Endothelial cell of umbilical vein (primary cell): ENCODE measurements at regions not wholly inside any gene's neighbourhood (a gene's known extent, or its start where the extent isn't known, plus 50 kb on each side); places are given as distances from the start of the nearest gene placed in this dataset.

ENCODE experiments used
- BruUV-seq: library from RNA; stranded (reverse); fragments of 400-500 nt; replicated peaks from 2 replicates; lab custom pipeline; 2021; lab: Mats Ljungman, UMichigan
- CTCF ChIA-PET: fragments of 300-600, 350-600 bp; sonication (Branson Sonifier 250); formaldehyde crosslinking; loops from one replicate; lab custom pipeline; 2021; ENCODE audit warnings: antibody characterized with exemption, inconsistent platforms; lab: Charles Lee
- POLR2A ChIA-PET: fragments of 300-600, 350-600 bp; sonication (Branson Sonifier 250); formaldehyde crosslinking; loops from one replicate; lab custom pipeline; 2021; ENCODE audit warnings: antibody characterized with exemption, inconsistent platforms; lab: Charles Lee
- DNase-seq: peaks from one replicate; pipeline ENCODE4 v3.0.0-alpha.2; 2011; ENCODE audit warnings: low read depth, low spot score
- FAIRE-seq: peaks from 2 replicates; lab custom pipeline; 2011; peaks lifted over from hg19 to GRCh38; lab: Jason Lieb, UNC
- H2AFZ ChIP-seq: 2 replicates; pipeline ENCODE4 v1.6.0; 2012; ENCODE audit warnings: low read depth, low read length, control low read depth, inconsistent platforms
- H3K27ac ChIP-seq: 2 replicates; pipeline ENCODE4 v1.5.1; 2011; ENCODE audit warnings: low read depth, mild to moderate bottlenecking, control low read depth, low read length, moderate library complexity; ENCODE audit not compliant: insufficient read depth
- H3K27me3 ChIP-seq, 2 experiments: 2 replicates each; pipeline versions ENCODE4 v1.6.0 to v1.6.1; 2011; ENCODE audit warnings: low read length in 2 of 2, mixed read lengths in 1 of 2; ENCODE audit not compliant: control insufficient read depth in 2 of 2, insufficient read depth in 2 of 2
- H3K36me3 ChIP-seq, 2 experiments: 2 replicates in 1 of 2; 3 replicates in 1 of 2; pipeline ENCODE4 v1.5.1; 2011; ENCODE audit warnings: low read length in 2 of 2, mild to moderate bottlenecking in 1 of 2, moderate library complexity in 1 of 2; ENCODE audit not compliant: control insufficient read depth in 2 of 2, insufficient read depth in 2 of 2; ENCODE audit errors: extremely low read depth in 1 of 2
- H3K4me1 ChIP-seq: 3 replicates; pipeline ENCODE4 v1.5.1; 2011; ENCODE audit warnings: mild to moderate bottlenecking, low read length; ENCODE audit not compliant: control insufficient read depth, insufficient read depth; ENCODE audit errors: extremely low read depth
- H3K4me2 ChIP-seq: 2 replicates; pipeline ENCODE4 v1.6.1; 2011; ENCODE audit warnings: low read length, control low read depth, mixed read lengths; ENCODE audit not compliant: insufficient read depth
- H3K4me3 ChIP-seq, 3 experiments: fragments of 200-600 bp in 1 of 3; sonication (generic), shearing (Covaris generic) in 1 of 3; replicated peaks in 1 of 3; 2 replicates each; pipeline ENCODE4 v1.5.1; 2011 to 2016; ENCODE audit warnings: control low read depth in 3 of 3, low read length in 3 of 3, mild to moderate bottlenecking in 2 of 3, inconsistent platforms in 1 of 3, low read depth in 1 of 3, moderate library complexity in 1 of 3; ENCODE audit not compliant: insufficient read depth in 1 of 3
- H3K79me2 ChIP-seq: 2 replicates; pipeline ENCODE4 v1.6.0; 2012; ENCODE audit warnings: low read length, inconsistent platforms; ENCODE audit not compliant: control insufficient read depth, insufficient read depth
- H3K9ac ChIP-seq: replicated peaks from 2 replicates; pipeline ENCODE3; 2011; ENCODE audit warnings: low read length, control low read depth; ENCODE audit not compliant: insufficient read depth; ENCODE audit errors: extremely low read depth
- H3K9me1 ChIP-seq: replicated peaks from 3 replicates; pipeline ENCODE4 v1.6.0; 2011; ENCODE audit warnings: mild to moderate bottlenecking, low read length; ENCODE audit not compliant: control insufficient read depth, insufficient read depth; ENCODE audit errors: extremely low read depth
- H3K9me3 ChIP-seq: replicated peaks from 2 replicates; pipeline ENCODE4 v1.5.1; 2012; ENCODE audit warnings: low read length, inconsistent platforms; ENCODE audit not compliant: control insufficient read depth, insufficient read depth
- H4K20me1 ChIP-seq: replicated peaks from 2 replicates; pipeline ENCODE3; 2011; ENCODE audit warnings: mild to moderate bottlenecking, low read length; ENCODE audit not compliant: control insufficient read depth, insufficient read depth; ENCODE audit errors: extremely low read depth
- EZH2 ChIP-seq: IDR thresholded peaks from 2 replicates; pipeline ENCODE4 v1.6.1; 2012; ENCODE audit warnings: borderline replicate concordance, low read depth, mild to moderate bottlenecking, moderate library complexity, low read length, inconsistent platforms; ENCODE audit not compliant: severe bottlenecking
- FOS ChIP-seq: IDR thresholded peaks from 2 replicates; pipeline ENCODE4 v1.6.1; 2011; ENCODE audit warnings: mild to moderate bottlenecking, low read length, moderate library complexity, borderline replicate concordance; ENCODE audit not compliant: insufficient read depth
- GATA2 ChIP-seq: IDR thresholded peaks from 2 replicates; pipeline ENCODE4 v1.7.0; 2011; ENCODE audit warnings: low read depth, mild to moderate bottlenecking, moderate library complexity, mixed read lengths, low read length; ENCODE audit not compliant: insufficient read length, insufficient read depth
- JUN ChIP-seq: IDR thresholded peaks from 2 replicates; pipeline ENCODE4 v1.6.1; 2011; ENCODE audit warnings: borderline replicate concordance, low read depth; ENCODE audit not compliant: insufficient read length, insufficient read depth
- MYC ChIP-seq: IDR thresholded peaks from one replicate; pipeline ENCODE4 v1.6.1; 2011; ENCODE audit warnings: mild to moderate bottlenecking, low read depth, low read length
- POLR2A ChIP-seq: IDR thresholded peaks from 2 replicates; pipeline ENCODE4 v1.6.1; 2012; ENCODE audit warnings: low read depth, mild to moderate bottlenecking, control low read depth, low read length
- POLR2AphosphoS5 ChIP-seq: IDR thresholded peaks from 2 replicates; pipeline ENCODE4 v1.6.1; 2012; ENCODE audit warnings: low read depth, mild to moderate bottlenecking, control low read depth, low read length, moderate library complexity; ENCODE audit not compliant: insufficient read depth
- dilution Hi-C: fragments of 300-500 bp; cut with MboI; formaldehyde crosslinking; loops from one replicate; pipeline ENCODE4 v1.15.0; 2019; ENCODE audit warnings: low sequenced_read_pairs; ENCODE audit not compliant: extremely low pct_ligation_motif_present
- intact Hi-C: fragments of 100-400 bp; cut with micrococcal nuclease; formaldehyde crosslinking; loops from one replicate; pipeline ENCODE4 v1.10.0; 2022
- TF ChIP-seq, protein P1 (sequence below), 2 donors: IDR thresholded peaks; 1 replicate in 1 of 2; 2 replicates in 1 of 2; pipeline ENCODE4 v1.5.1; 2011; ENCODE audit warnings: low read length in 2 of 2, mild to moderate bottlenecking in 2 of 2, moderate library complexity in 2 of 2, control low read depth in 1 of 2, inconsistent platforms in 1 of 2, low read depth in 1 of 2; ENCODE audit not compliant: insufficient read depth in 1 of 2; ENCODE audit errors: extremely low read depth in 1 of 2
- TF ChIP-seq, protein P2 (sequence below): IDR thresholded peaks from 2 replicates; pipeline ENCODE4 v1.6.1; 2011; ENCODE audit not compliant: insufficient read depth, insufficient read length

DNA sequence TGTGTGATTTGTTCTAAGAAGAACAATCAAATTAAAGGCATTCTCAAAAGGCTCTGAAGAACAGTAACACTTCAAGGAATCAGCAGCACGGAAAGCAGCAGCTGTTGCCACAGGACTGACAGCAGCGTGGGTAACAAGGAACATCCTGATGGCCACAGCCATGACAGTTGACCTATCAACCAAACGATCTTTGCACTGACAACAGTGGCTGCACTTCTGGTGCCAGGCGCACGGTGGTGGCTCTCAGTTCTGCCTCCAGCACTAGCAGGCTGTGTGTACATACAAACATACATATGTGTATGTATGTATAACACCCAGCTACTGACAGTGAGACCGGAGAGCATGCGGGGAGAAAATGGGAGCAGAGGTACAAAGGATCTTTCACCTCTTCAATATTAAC lies 114.1 kb downstream of the ZFAND4 start:
- POLR2A ChIA-PET, result no interaction called here
- TF ChIP-seq JUN (no peak), MYC (no peak), POLR2A (no peak), POLR2AphosphoS5 (no peak), EZH2 (no peak), GATA2 (no peak), FOS (no peak)
- TF ChIP-seq, protein P1, sequence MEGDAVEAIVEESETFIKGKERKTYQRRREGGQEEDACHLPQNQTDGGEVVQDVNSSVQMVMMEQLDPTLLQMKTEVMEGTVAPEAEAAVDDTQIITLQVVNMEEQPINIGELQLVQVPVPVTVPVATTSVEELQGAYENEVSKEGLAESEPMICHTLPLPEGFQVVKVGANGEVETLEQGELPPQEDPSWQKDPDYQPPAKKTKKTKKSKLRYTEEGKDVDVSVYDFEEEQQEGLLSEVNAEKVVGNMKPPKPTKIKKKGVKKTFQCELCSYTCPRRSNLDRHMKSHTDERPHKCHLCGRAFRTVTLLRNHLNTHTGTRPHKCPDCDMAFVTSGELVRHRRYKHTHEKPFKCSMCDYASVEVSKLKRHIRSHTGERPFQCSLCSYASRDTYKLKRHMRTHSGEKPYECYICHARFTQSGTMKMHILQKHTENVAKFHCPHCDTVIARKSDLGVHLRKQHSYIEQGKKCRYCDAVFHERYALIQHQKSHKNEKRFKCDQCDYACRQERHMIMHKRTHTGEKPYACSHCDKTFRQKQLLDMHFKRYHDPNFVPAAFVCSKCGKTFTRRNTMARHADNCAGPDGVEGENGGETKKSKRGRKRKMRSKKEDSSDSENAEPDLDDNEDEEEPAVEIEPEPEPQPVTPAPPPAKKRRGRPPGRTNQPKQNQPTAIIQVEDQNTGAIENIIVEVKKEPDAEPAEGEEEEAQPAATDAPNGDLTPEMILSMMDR (IDR thresholded peaks at IDR 0.05; ENCODE audit: extremely low read depth in 1 of 2, insufficient read depth in 1 of 2, low read depth in 1 of 2, low read length in 2 of 2), result no peak
- TF ChIP-seq, protein P2, sequence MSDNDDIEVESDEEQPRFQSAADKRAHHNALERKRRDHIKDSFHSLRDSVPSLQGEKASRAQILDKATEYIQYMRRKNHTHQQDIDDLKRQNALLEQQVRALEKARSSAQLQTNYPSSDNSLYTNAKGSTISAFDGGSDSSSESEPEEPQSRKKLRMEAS, result no peak
- CTCF ChIA-PET, result interaction anchor here (1.3 kb wide), 1 partner anchor 93 kb away, joined by 4 read pairs; no protein-coding TSS in a partner anchor
- Histone ChIP-seq H3K9ac (no peak overlapping the region), H3K79me2 (no peaks in the 10 kb centered on the region), H4K20me1 (no peaks in the 10 kb centered on the region), H3K36me3 (no peaks in the 10 kb centered on the region), H3K27me3 (no peaks in the 10 kb centered on the region), H3K4me1 (peaks cover 26% of the 10 kb centered on the region), H3K9me1 (no peaks in the 10 kb centered on the region), H3K9me3 (no peaks in the 10 kb centered on the region), H3K4me2 (no peak overlapping the region), H3K27ac (no peak overlapping the region), H3K4me3 (no peak overlapping the region), H2AFZ (no peak overlapping the region)
- intact Hi-C loops, result no loop called here
- DNase-seq, result no peak
- BruUV-seq, result no TSS peak
- no peak for FAIRE-seq
- dilution Hi-C loops, result no loop called here
